Mesenchymal stem cell (in vitro differentiated cells and primary cell): ENCODE measurements at regions not wholly inside any gene's neighbourhood (a gene's known extent, or its start where the extent isn't known, plus 50 kb on each side); places are given as distances from the start of the nearest gene placed in this dataset.

Experiments used
- DNase-seq: peaks from one replicate; pipeline ENCODE4 v3.0.0-alpha.2; 2013
- H2AFZ ChIP-seq: one replicate; pipeline ENCODE4 v1.6.1; 2013; ENCODE audit warnings: low read depth, mild to moderate bottlenecking, control low read depth, inconsistent platforms, low read length, moderate library complexity
- H2AK5ac ChIP-seq: 2 replicates; pipeline ENCODE4 v1.6.1; 2013; ENCODE audit warnings: low read length, moderate library complexity, mild to moderate bottlenecking, inconsistent platforms; ENCODE audit not compliant: severe bottlenecking
- H2BK120ac ChIP-seq: one replicate; pipeline ENCODE4 v1.6.1; 2013; ENCODE audit warnings: low read depth, mild to moderate bottlenecking, inconsistent platforms, low read length, moderate library complexity
- H2BK12ac ChIP-seq, 2 experiments: one replicate each; pipeline ENCODE4 v1.6.1; 2013; ENCODE audit warnings: inconsistent platforms in 2 of 2, low read length in 2 of 2, mild to moderate bottlenecking in 2 of 2, moderate library complexity in 2 of 2, control low read depth in 1 of 2
- H2BK15ac ChIP-seq: one replicate; pipeline ENCODE4 v1.6.1; 2013; ENCODE audit warnings: mild to moderate bottlenecking, low read depth, inconsistent platforms; ENCODE audit not compliant: poor library complexity, severe bottlenecking
- H2BK5ac ChIP-seq: 2 replicates; pipeline ENCODE4 v1.6.1; 2013; ENCODE audit warnings: low read depth, mild to moderate bottlenecking, low read length, control low read depth, inconsistent platforms; ENCODE audit not compliant: poor library complexity, severe bottlenecking
- H3K14ac ChIP-seq, 2 experiments: one replicate each; pipeline ENCODE4 v1.6.1; 2013; ENCODE audit warnings: inconsistent platforms in 2 of 2, low read length in 2 of 2, control low read depth in 1 of 2, mild to moderate bottlenecking in 1 of 2, moderate library complexity in 1 of 2
- H3K18ac ChIP-seq, 2 experiments: one replicate each; pipeline ENCODE4 v1.6.1; 2013; ENCODE audit warnings: inconsistent platforms in 2 of 2, low read length in 2 of 2, control low read depth in 1 of 2, low read depth in 1 of 2, mild to moderate bottlenecking in 1 of 2
- H3K23ac ChIP-seq, 2 experiments: one replicate each; pipeline ENCODE4 v1.6.1; 2013; ENCODE audit warnings: inconsistent platforms in 2 of 2, low read length in 2 of 2, mild to moderate bottlenecking in 2 of 2, moderate library complexity in 2 of 2, control low read depth in 1 of 2
- H3K27ac ChIP-seq: 2 replicates; pipeline ENCODE4 v1.5.1; 2013; ENCODE audit warnings: mild to moderate bottlenecking, moderate library complexity, low read length, control low read depth, inconsistent platforms; ENCODE audit not compliant: poor library complexity, severe bottlenecking
- H3K27me3 ChIP-seq, 2 experiments: 2 replicates each; pipeline versions ENCODE4 v1.6.1 to v1.7.0; 2013; ENCODE audit warnings: low read length in 2 of 2, mild to moderate bottlenecking in 2 of 2, moderate library complexity in 2 of 2, control low read depth in 1 of 2, inconsistent platforms in 1 of 2; ENCODE audit not compliant: control insufficient read depth in 1 of 2, insufficient read depth in 1 of 2
- H3K36me3 ChIP-seq, 2 experiments: 2 replicates each; pipeline versions ENCODE4 v1.6.1 to v1.7.0; 2013; ENCODE audit warnings: low read length in 2 of 2, control low read depth in 1 of 2, inconsistent platforms in 1 of 2, low read depth in 1 of 2, mild to moderate bottlenecking in 1 of 2; ENCODE audit not compliant: insufficient read depth in 2 of 2, control insufficient read depth in 1 of 2
- H3K4ac ChIP-seq, 2 experiments: one replicate each; pipeline ENCODE4 v1.6.1; 2013; ENCODE audit warnings: inconsistent platforms in 2 of 2, low read length in 2 of 2, mild to moderate bottlenecking in 2 of 2, moderate library complexity in 2 of 2, control low read depth in 1 of 2, low read depth in 1 of 2
- H3K4me1 ChIP-seq: 2 replicates; pipeline ENCODE4 v1.6.1; 2013; ENCODE audit warnings: low read depth, low read length, control low read depth; ENCODE audit not compliant: control insufficient read depth, insufficient read depth
- H3K4me2 ChIP-seq: 2 replicates; pipeline ENCODE4 v1.6.1; 2013; ENCODE audit warnings: low read length, mild to moderate bottlenecking, inconsistent platforms; ENCODE audit not compliant: poor library complexity, severe bottlenecking
- H3K4me3 ChIP-seq, 2 experiments: 2 replicates each; pipeline versions ENCODE4 v1.5.1 to v1.7.0; 2013; ENCODE audit warnings: low read length in 2 of 2, mild to moderate bottlenecking in 2 of 2, control low read depth in 1 of 2, low read depth in 1 of 2; ENCODE audit not compliant: insufficient read depth in 1 of 2
- H3K79me1 ChIP-seq: replicated peaks from 2 replicates; pipeline ENCODE4 v1.6.1; 2013; ENCODE audit warnings: mild to moderate bottlenecking, control low read depth, low read length, inconsistent platforms; ENCODE audit not compliant: poor library complexity, severe bottlenecking
- H3K9ac ChIP-seq: 2 replicates; pipeline ENCODE4 v1.7.0; 2013; ENCODE audit warnings: mild to moderate bottlenecking, low read length, moderate library complexity
- H3K9me3 ChIP-seq: 2 replicates; pipeline ENCODE4 v1.7.0; 2013; ENCODE audit warnings: mild to moderate bottlenecking, low read length; ENCODE audit not compliant: control insufficient read depth
- H4K8ac ChIP-seq: one replicate; pipeline ENCODE4 v1.6.1; 2013; ENCODE audit warnings: inconsistent platforms, mild to moderate bottlenecking, low read length, moderate library complexity
- H4K91ac ChIP-seq: one replicate; pipeline ENCODE4 v1.6.1; 2013; ENCODE audit warnings: mild to moderate bottlenecking, low read length, inconsistent platforms
- WGBS: methylation state at CpG from one replicate; pipeline ENCODE4 v1.1.7; 2013; ENCODE audit warnings: mixed read lengths; 5-methylcytosine and 5-hydroxymethylcytosine counted together

DNA sequence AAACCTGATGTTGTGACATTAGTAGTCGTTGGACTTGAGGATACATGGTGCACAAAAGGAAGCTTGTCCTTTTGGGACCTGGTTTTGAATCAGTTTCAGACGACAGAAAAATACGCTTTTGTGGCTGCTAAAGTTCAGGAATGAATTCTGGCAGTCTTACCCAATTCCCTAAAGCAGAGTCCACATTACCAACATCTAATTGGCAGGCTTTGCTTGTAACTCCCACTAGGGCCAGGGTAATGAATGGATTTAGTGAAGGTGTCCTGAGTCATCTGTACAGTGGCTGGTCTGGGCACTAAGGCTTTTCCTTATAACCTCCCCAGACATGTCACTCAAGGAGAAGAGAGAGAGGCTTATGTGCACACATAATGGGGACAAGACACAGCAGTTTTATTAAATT lies 66.2 kb upstream of the RNPC3 start:
- Histone ChIP-seq H4K8ac (no peak overlapping the region), H2BK15ac (no peak overlapping the region), H4K91ac (no peak overlapping the region), H2AFZ (no peak overlapping the region), H3K14ac (no peak overlapping the region), H3K79me1 (no peaks in the 10 kb centered on the region), H2BK12ac (no peak overlapping the region), H3K4me3 (no peak overlapping the region), H2BK120ac (no peak overlapping the region), H3K23ac (no peak overlapping the region), H3K9me3 (no peaks in the 10 kb centered on the region), H3K9ac (no peak overlapping the region), H3K4ac (no peak overlapping the region), H3K4me2 (no peak overlapping the region), H3K18ac (no peak overlapping the region), H2BK5ac (no peak overlapping the region), H3K4me1 (peaks cover 2% of the 10 kb centered on the region), H3K36me3 (no peaks in the 10 kb centered on the region), H3K27ac (no peak overlapping the region), H2AK5ac (no peak overlapping the region), H3K27me3 (peaks cover 0 to 7% of the 10 kb centered on the region in 2 experiments)
- WGBS = 88% methylated on average over 3 of the region's 3 CpGs
- no peak for DNase-seq

DNA sequence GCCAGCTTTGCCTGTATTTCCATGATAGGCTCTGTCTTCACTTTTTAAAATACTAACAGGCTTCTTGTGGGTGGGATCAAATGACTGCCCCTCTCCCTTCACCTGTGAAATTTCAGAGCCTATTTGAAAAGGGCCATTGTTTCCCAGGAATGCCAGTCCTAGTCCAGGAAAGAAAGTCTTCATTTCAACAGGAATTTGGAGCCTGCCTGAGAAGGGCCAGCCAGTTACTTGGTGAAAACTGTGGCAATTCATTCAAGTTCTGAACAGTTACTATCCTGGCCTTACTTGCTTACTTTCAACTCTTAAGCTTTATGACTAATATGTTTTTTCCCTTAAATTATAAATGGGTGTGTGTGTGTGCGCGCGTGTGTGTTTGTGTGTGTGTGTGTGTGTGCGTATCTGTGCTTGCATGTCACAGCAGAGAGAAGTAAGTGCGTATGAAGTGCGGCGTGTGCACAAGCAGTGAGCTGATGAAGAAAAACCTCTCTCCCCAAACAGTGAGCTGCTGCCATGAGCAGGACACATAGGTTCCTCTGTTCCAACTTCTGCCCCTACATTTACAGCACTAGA lies 67.5 kb upstream of the RNPC3 start:
- Histone ChIP-seq H3K9ac (no peak overlapping the region), H3K36me3 (no peaks in the 10 kb centered on the region), H3K27me3 (peaks cover 0 to 7% of the 10 kb centered on the region in 2 experiments), H3K4ac (no peak overlapping the region), H2BK15ac (no peak overlapping the region), H3K27ac (no peak overlapping the region), H2BK12ac (no peak overlapping the region), H3K9me3 (no peaks in the 10 kb centered on the region), H2BK5ac (no peak overlapping the region), H3K4me1 (peaks cover 2% of the 10 kb centered on the region), H3K4me3 (no peak overlapping the region), H3K4me2 (no peak overlapping the region), H4K91ac (no peak overlapping the region), H2AFZ (no peak overlapping the region), H3K14ac (no peak overlapping the region), H2AK5ac (no peak overlapping the region), H3K79me1 (no peaks in the 10 kb centered on the region), H3K23ac (no peak overlapping the region), H4K8ac (no peak overlapping the region), H3K18ac (no peak overlapping the region), H2BK120ac (no peak overlapping the region)
- 100% methylated on average over 4 of the region's 7 CpGs for WGBS
- DNase-seq = no peak

- Histone ChIP-seq H3K4me3 (no peak overlapping the region), H3K27me3 (no peaks in the 10 kb centered on the region), H3K23ac (no peak overlapping the region), H2AFZ (no peak overlapping the region), H2BK15ac (no peak overlapping the region), H3K79me1 (no peaks in the 10 kb centered on the region), H3K9me3 (no peaks in the 10 kb centered on the region), H3K9ac (no peak overlapping the region), H3K14ac (no peak overlapping the region), H3K4me2 (no peak overlapping the region), H3K4ac (no peak overlapping the region), H2BK12ac (no peak overlapping the region), H4K8ac (no peak overlapping the region), H3K18ac (no peak overlapping the region), H3K36me3 (no peaks in the 10 kb centered on the region), H2BK120ac (no peak overlapping the region), H3K27ac (peak overlapping the region; percentile 1), H3K4me1 (no peaks in the 10 kb centered on the region), H2BK5ac (no peak overlapping the region), H2AK5ac (no peak overlapping the region), H4K91ac (no peak overlapping the region)
- WGBS = no CpG with 5 or more reads among the region's 1 CpG
- DNase-seq = peak; percentile 3
Observed at GRCh38 chr1:103448560-103448959, 76.9 kb upstream of the RNPC3 start.

- H2BK12ac ChIP-seq = no peak overlapping the region
- no peak overlapping the region for H4K8ac ChIP-seq
- no peak overlapping the region for H3K18ac ChIP-seq
- no peaks in the 10 kb centered on the region for H3K4me1 ChIP-seq
- no peaks in the 10 kb centered on the region for H3K79me1 ChIP-seq
- no peak overlapping the region for H3K23ac ChIP-seq
- no peak overlapping the region for H4K91ac ChIP-seq
- DNase-seq = no peak
- H3K36me3 ChIP-seq = no peaks in the 10 kb centered on the region
- no peak overlapping the region for H2BK15ac ChIP-seq
- WGBS = no CpG with 5 or more reads among the region's 1 CpG
- no peak overlapping the region for H3K14ac ChIP-seq
- no peaks in the 10 kb centered on the region for H3K9me3 ChIP-seq
- H3K4ac ChIP-seq = no peak overlapping the region
- no peak overlapping the region for H3K27ac ChIP-seq
- H3K4me2 ChIP-seq = no peak overlapping the region
- no peak overlapping the region for H3K9ac ChIP-seq
- no peak overlapping the region for H2AK5ac ChIP-seq
- H2BK5ac ChIP-seq = no peak overlapping the region
- no peak overlapping the region for H3K4me3 ChIP-seq
- no peak overlapping the region for H2BK120ac ChIP-seq
- no peaks in the 10 kb centered on the region for H3K27me3 ChIP-seq
- H2AFZ ChIP-seq = no peak overlapping the region
Observed at GRCh38 chr1:103447471-103447870, 78.0 kb upstream of the RNPC3 start.
